ENCODE measurements at regions not wholly inside any gene's neighbourhood (a gene's known extent, or its start where the extent isn't known, plus 50 kb on each side); places are given as distances from the start of the nearest gene placed in this dataset.

DNA sequence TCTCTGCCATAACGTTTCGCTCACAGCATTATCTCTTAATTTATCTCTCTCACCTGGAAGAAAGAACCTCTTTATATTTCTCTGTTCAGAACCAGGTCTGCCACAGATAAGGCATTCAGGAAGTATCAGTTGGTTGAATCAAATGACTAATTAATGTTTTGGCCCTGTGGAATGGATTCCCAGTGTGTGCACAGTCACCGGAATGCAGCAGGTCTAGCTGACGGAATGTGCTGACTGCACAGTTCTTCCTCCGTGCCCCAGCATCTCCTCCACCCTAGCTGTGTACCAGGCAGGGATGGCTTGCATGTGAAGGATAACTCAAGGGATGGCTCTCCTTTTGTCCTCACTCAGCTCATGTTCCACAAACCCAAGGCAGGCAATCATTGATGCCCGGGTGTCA is 141.8 kb upstream of the MSX1 start:
- TF ChIP-seq POLR2A (IDR thresholded peaks at IDR 0.05) (no peak), POLR2AphosphoS5 (IDR thresholded peaks at IDR 0.05) (no peak)
- TF ChIP-seq, protein P1, sequence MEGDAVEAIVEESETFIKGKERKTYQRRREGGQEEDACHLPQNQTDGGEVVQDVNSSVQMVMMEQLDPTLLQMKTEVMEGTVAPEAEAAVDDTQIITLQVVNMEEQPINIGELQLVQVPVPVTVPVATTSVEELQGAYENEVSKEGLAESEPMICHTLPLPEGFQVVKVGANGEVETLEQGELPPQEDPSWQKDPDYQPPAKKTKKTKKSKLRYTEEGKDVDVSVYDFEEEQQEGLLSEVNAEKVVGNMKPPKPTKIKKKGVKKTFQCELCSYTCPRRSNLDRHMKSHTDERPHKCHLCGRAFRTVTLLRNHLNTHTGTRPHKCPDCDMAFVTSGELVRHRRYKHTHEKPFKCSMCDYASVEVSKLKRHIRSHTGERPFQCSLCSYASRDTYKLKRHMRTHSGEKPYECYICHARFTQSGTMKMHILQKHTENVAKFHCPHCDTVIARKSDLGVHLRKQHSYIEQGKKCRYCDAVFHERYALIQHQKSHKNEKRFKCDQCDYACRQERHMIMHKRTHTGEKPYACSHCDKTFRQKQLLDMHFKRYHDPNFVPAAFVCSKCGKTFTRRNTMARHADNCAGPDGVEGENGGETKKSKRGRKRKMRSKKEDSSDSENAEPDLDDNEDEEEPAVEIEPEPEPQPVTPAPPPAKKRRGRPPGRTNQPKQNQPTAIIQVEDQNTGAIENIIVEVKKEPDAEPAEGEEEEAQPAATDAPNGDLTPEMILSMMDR (IDR thresholded peaks at IDR 0.05): no peak

Data from stomach (tissue), 4 donors.